ENCODE measurements at regions not wholly inside any gene's neighbourhood (a gene's known extent, or its start where the extent isn't known, plus 50 kb on each side); places are given as distances from the start of the nearest gene placed in this dataset.

GRCh38 chr17:37802712-37803416 lies 58.0 kb upstream of the HNF1B start:
- Histone ChIP-seq H3K4me3 (ENCODE audit: low read depth, low read length) (no peak overlapping the region), H3K36me3 (ENCODE audit: control insufficient read depth in 2 of 2, insufficient read depth in 1 of 2, low read length in 2 of 2) (no peaks in the 10 kb centered on the region), H3K9me3 (ENCODE audit: control insufficient read depth, insufficient read depth, low read depth, low read length) (no peaks in the 10 kb centered on the region), H3K4me1 (ENCODE audit: control insufficient read depth, insufficient read depth, low read length) (no peaks in the 10 kb centered on the region), H3K27ac (ENCODE audit: extremely low read depth, low read depth, low read length) (no peak overlapping the region)
- ChIA-PET CTCF (interaction anchor here (1.6 kb wide), 1 partner anchor 10 kb away, joined by 3 read pairs; no protein-coding TSS in a partner anchor), POLR2A (no interaction called here)
- TF ChIP-seq FEZF1 (tag by site-specific recombination; IDR thresholded peaks at IDR 0.05) (no peak), ZBTB17 (tag by site-specific recombination; IDR thresholded peaks at IDR 0.05) (no peak), GLIS1 (tag by site-specific recombination; IDR thresholded peaks at IDR 0.05) (0 out of 2 replicates have a peak, but pooled peaks have one; percentile 14), ZNF449 (tag by site-specific recombination; IDR thresholded peaks at IDR 0.05) (no peak), REST (tag by site-specific recombination; IDR thresholded peaks at IDR 0.05) (no peak)

- CTCF ChIA-PET = interaction anchor here (0.7 to 2.9 kb wide), 4 partner anchors 10 to 429 kb away, joined by 3 to 18 read pairs (median 4); no protein-coding TSS in a partner anchor
- POLR2A ChIA-PET = no interaction called here
- no peaks in the 10 kb centered on the region for H3K36me3 ChIP-seq (ENCODE audit: control insufficient read depth in 2 of 2, insufficient read depth in 1 of 2, low read length in 2 of 2)
- no peak overlapping the region for H3K4me3 ChIP-seq (ENCODE audit: low read depth, low read length)
- H3K4me1 ChIP-seq (ENCODE audit: control insufficient read depth, insufficient read depth, low read length) = no peaks in the 10 kb centered on the region
- H3K9me3 ChIP-seq (ENCODE audit: control insufficient read depth, insufficient read depth, low read depth, low read length) = no peaks in the 10 kb centered on the region
- no peak overlapping the region for H3K27ac ChIP-seq (ENCODE audit: extremely low read depth, low read depth, low read length)
- TF ChIP-seq ZSCAN16 (tag by site-specific recombination; IDR thresholded peaks at IDR 0.05) = no peak
- TF ChIP-seq ZBTB7A (tag by site-specific recombination; IDR thresholded peaks at IDR 0.05; ENCODE audit: low read depth) = no peak
- TF ChIP-seq, protein P1, sequence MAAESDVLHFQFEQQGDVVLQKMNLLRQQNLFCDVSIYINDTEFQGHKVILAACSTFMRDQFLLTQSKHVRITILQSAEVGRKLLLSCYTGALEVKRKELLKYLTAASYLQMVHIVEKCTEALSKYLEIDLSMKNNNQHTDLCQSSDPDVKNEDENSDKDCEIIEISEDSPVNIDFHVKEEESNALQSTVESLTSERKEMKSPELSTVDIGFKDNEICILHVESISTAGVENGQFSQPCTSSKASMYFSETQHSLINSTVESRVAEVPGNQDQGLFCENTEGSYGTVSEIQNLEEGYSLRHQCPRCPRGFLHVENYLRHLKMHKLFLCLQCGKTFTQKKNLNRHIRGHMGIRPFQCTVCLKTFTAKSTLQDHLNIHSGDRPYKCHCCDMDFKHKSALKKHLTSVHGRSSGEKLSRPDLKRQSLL (tag by site-specific recombination; IDR thresholded peaks at IDR 0.05) = no peak
- TF ChIP-seq ZNF843 (tag by site-specific recombination; IDR thresholded peaks at IDR 0.05) = no peak
- no peak for TF ChIP-seq ZNF623 (tag by site-specific recombination; IDR thresholded peaks at IDR 0.05)
- TF ChIP-seq ZNF830 (tag by site-specific recombination; IDR thresholded peaks at IDR 0.05; ENCODE audit: low read depth) = no peak
- no peak for TF ChIP-seq ZXDB (tag by site-specific recombination; IDR thresholded peaks at IDR 0.05)
- TF ChIP-seq MEIS1 (CRISPR knock-in tag; IDR thresholded peaks at IDR 0.05; ENCODE audit: borderline replicate concordance) = no peak
- TF ChIP-seq ZNF19 (tag by site-specific recombination; IDR thresholded peaks at IDR 0.05; ENCODE audit: low read depth) = no peak
- TF ChIP-seq ZNF701 (tag by site-specific recombination; IDR thresholded peaks at IDR 0.05) = no peak
- no peak for TF ChIP-seq ZNF433 (tag by site-specific recombination; IDR thresholded peaks at IDR 0.05; ENCODE audit: low read depth)
- no peak for TF ChIP-seq ZNF214 (tag by site-specific recombination; IDR thresholded peaks at IDR 0.05; ENCODE audit: borderline replicate concordance)
- no peak for TF ChIP-seq ZNF473 (tag by site-specific recombination; IDR thresholded peaks at IDR 0.05)
- no peak for TF ChIP-seq ZNF266 (tag by site-specific recombination; IDR thresholded peaks at IDR 0.05; ENCODE audit: low read depth)
- TF ChIP-seq TSHZ1 (tag by site-specific recombination; IDR thresholded peaks at IDR 0.05; ENCODE audit: borderline replicate concordance) = no peak
- TF ChIP-seq ELK4 (IDR thresholded peaks at IDR 0.05; ENCODE audit: borderline replicate concordance, low read depth, low read length) = no peak
These were observed 57.3 kb upstream of the HNF1B start for GRCh38 chr17:37802061-37802595.
